Heart left ventricle (tissue), 16 donors: ENCODE measurements at regions not wholly inside any gene's neighbourhood (a gene's known extent, or its start where the extent isn't known, plus 50 kb on each side); places are given as distances from the start of the nearest gene placed in this dataset.
A peak's percentile ranks its signal among the peaks of the same experiment; 100 is the strongest.

Experiments used
- ATAC-seq, 4 donors: fragments of 200-7000 bp; cut with Tn5 transposase; one replicate each; pipeline ENCODE4 v1.9.1; 2020 to 2022; ENCODE audit warnings: moderate library complexity in 4 of 4, mild to moderate bottlenecking in 3 of 4, moderate number of reproducible peaks in 1 of 4
- DNase-seq, 5 donors: peaks; one replicate each; pipeline ENCODE4 v3.0.0-alpha.2; 2020
- H3K27ac ChIP-seq, 12 donors: fragments of 200-600 bp; sonication (generic) in 4 of 12; one replicate each; pipeline versions ENCODE4 v1.5.0 to v1.8.0; 2016 to 2022; ENCODE audit warnings: mild to moderate bottlenecking in 2 of 12
- H3K27me3 ChIP-seq, 9 donors: fragments of 200-600 bp; sonication (generic) in 2 of 9; one replicate each; pipeline versions ENCODE4 v1.5.1 to v1.8.0; 2016 to 2022; ENCODE audit warnings: mild to moderate bottlenecking in 3 of 9
- H3K36me3 ChIP-seq, 9 donors: fragments of 200-600 bp; sonication (generic) in 2 of 9; one replicate each; pipeline versions ENCODE4 v1.5.0 to v1.8.0; 2018 to 2022; ENCODE audit warnings: mild to moderate bottlenecking in 2 of 9
- H3K4me1 ChIP-seq, 12 donors: fragments of 200-600 bp; sonication (generic) in 4 of 12; one replicate each; pipeline versions ENCODE4 v1.5.0 to v1.8.0; 2016 to 2022; ENCODE audit warnings: mild to moderate bottlenecking in 3 of 12
- H3K4me3 ChIP-seq, 12 donors: fragments of 200-600 bp; sonication (generic) in 4 of 12; one replicate each; pipeline versions ENCODE4 v1.5.0 to v1.8.0; 2017 to 2022; ENCODE audit warnings: mild to moderate bottlenecking in 9 of 12, moderate library complexity in 4 of 12
- H3K9me3 ChIP-seq, 12 donors: fragments of 200-600 bp; sonication (generic) in 4 of 12; one replicate each; pipeline versions ENCODE4 v1.5.0 to v1.8.0; 2016 to 2022; ENCODE audit warnings: mild to moderate bottlenecking in 1 of 12
- POLR2A ChIP-seq, 2 donors: fragments of 450-650 bp; IDR thresholded peaks; one replicate each; pipeline ENCODE4 v1.6.1; 2017; ENCODE audit warnings: antibody characterized with exemption in 2 of 2, mild to moderate bottlenecking in 2 of 2, moderate library complexity in 2 of 2
- WGBS, 4 donors: extraction: QIAGEN DNeasy Blood & Tissue Kit in 2 of 4; methylation state at CpG; one replicate each; pipeline versions ENCODE4 v1.1.5 to v1.1.7; 2013 to 2018; 5-methylcytosine and 5-hydroxymethylcytosine counted together
- intact Hi-C, 10 donors: fragments of 100-400 bp; cut with DNase I; formaldehyde crosslinking; loops; one replicate each; pipeline versions ENCODE4 v1.11.1 to v1.14.2; 2022
- TF ChIP-seq, protein P1 (sequence below), 12 donors: fragments of 200-600 bp; sonication (generic) in 4 of 12; IDR thresholded peaks; one replicate each; pipeline versions ENCODE4 v1.5.0 to v1.8.0; 2018 to 2022; ENCODE audit warnings: antibody characterized with exemption in 12 of 12, mild to moderate bottlenecking in 5 of 12
- donor health status: ischemic (EF 13 %, LVEDD 7.1; RV severe dilation, severe dysfunction).
- donor health status: healthy with polysubstance abuse.
- donor health status: DM: no; HTN: yes; CAD: no.
- donor health status: DM: no; HTN: no; CAD: no.
- donor health status: ischemic (EF 25% LVEDD 6.9; RV normal size, moderate dysfunction).
- donor health status: ischemic (EF 25% LVEDD 5.7; RV mildly dilated, moderate dysfunction).
- donor health status: healthy.
- donor health status: DM: yes; HTN: yes; CAD: no.
- donor health status: ischemic (EF 35%, LVEDD 5.7; RV mildly dilated, moderate dysfunction).
- donor health status: nonischemic (EF 11% LVEDD 7.7; RV severe dilation, severe dysfunction).
- donor health status: DM: yes; HTN: yes; CAD: no.
- donor health status: PGD.
- donor health status: ischemic (EF 29% LVEDD 5.4; RV normal size, mild dysfunction).
- donor health status: nonischemic (EF 23%, LVEDD 6.1; RV moderate dilation, normal function).

DNA sequence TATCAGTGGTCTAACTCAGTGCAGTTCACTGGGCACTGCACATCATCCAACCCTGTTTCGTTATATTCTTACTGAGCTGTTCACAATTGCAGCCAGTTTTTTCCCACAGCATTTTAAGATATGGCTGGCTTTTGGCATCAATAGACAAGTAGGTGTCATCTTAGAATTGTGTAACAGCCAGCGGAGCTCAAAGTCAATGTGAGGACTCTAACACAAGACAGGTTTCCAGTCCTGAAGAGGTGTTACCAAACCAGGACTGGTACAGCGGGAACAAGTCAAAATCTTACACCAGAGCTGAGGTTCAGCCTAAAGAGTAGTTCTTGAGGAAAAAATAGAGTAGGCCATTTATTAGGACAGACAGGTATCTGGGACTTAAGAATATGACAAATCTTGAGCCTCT, 313.3 kb downstream of the SEC16B start:
- no peak overlapping the region for H3K4me3 ChIP-seq
- peaks cover 0 to 4% (median 0%) of the 10 kb centered on the region in 9 donors for H3K27me3 ChIP-seq
- no peak for TF ChIP-seq POLR2A (IDR thresholded peaks at IDR 0.05)
- TF ChIP-seq, protein P1, sequence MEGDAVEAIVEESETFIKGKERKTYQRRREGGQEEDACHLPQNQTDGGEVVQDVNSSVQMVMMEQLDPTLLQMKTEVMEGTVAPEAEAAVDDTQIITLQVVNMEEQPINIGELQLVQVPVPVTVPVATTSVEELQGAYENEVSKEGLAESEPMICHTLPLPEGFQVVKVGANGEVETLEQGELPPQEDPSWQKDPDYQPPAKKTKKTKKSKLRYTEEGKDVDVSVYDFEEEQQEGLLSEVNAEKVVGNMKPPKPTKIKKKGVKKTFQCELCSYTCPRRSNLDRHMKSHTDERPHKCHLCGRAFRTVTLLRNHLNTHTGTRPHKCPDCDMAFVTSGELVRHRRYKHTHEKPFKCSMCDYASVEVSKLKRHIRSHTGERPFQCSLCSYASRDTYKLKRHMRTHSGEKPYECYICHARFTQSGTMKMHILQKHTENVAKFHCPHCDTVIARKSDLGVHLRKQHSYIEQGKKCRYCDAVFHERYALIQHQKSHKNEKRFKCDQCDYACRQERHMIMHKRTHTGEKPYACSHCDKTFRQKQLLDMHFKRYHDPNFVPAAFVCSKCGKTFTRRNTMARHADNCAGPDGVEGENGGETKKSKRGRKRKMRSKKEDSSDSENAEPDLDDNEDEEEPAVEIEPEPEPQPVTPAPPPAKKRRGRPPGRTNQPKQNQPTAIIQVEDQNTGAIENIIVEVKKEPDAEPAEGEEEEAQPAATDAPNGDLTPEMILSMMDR (IDR thresholded peaks at IDR 0.05) = no peak
- ATAC-seq (no peak), DNase-seq (no peak)
- 83 to 91% (median 89%) methylated on average over 3 of the region's 3 CpGs for WGBS, 4 donors
- H3K27ac ChIP-seq = no peak overlapping the region
- peaks cover 0 to 7% (median 0%) of the 10 kb centered on the region in 12 donors for H3K9me3 ChIP-seq
- H3K4me1 ChIP-seq = peaks cover 0 to under 1% (median 0%) of the 10 kb centered on the region in 12 donors
- intact Hi-C loops = no loop called here
- no peaks in the 10 kb centered on the region for H3K36me3 ChIP-seq

DNA sequence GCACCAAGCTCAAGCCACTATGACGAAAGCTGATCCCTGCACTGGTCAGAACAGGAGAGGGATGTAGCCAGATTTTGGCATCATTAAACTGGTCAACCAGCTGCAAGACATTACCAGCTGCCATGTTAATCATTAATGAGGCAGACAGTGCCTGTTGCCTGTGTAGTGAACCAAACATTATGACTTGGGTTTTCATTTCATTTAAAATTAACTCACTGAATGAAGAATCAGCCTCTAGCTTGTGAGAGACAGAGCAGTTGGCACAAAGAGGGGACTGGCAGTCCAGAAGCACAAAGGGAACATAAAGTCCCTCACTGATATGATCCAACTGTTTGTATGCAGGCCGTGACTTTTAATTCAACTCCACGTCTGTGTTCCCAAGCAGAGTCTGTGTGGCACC, 318.9 kb downstream of the SEC16B start:
- intact Hi-C loops = no loop called here
- Histone ChIP-seq H3K36me3 (no peaks in the 10 kb centered on the region), H3K9me3 (no peaks in the 10 kb centered on the region), H3K4me1 (peaks cover 0 to 9% (median 0%) of the 10 kb centered on the region in 12 donors), H3K27ac (peak overlapping the region in 1 of 12 donors; percentile 4), H3K4me3 (no peak overlapping the region), H3K27me3 (peaks cover 0 to 4% (median 0%) of the 10 kb centered on the region in 9 donors)
- 47 to 80% (median 53%) methylated on average over 3 of the region's 3 CpGs for WGBS, 4 donors
- TF ChIP-seq, protein P1 (IDR thresholded peaks at IDR 0.05) = no peak
- TF ChIP-seq POLR2A (IDR thresholded peaks at IDR 0.05) = no peak
- ATAC-seq = peak; percentile 80 to 97 (median 94)
- DNase-seq = peak in 2 of 5 donors; percentile 29 to 33

DNA sequence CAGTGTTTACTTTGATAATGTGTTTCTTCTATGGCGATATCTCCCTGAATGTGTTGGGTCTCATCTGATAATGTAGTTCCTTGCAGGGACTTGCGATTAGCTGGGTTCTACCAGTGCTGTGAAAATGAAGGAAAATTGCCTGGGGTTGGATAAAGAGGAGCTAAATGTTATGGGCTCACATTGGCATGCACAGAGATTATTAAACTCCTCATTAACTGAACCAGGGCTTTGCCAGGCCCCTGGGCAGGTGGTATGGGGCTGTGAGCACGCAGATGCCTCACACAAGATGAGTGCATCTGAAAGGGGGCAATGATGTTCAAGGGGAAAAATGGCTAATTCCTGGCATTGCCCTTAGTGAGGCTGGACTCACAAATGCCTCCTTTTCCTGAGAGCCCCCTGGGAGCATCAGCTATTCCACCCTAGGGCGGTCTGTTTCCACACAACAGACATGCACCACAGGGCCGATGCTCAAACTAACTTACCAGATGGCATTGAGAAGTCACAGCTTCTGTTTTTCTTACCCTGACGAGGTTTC, 321.1 kb downstream of the SEC16B start:
- ATAC-seq (no peak), DNase-seq (no peak)
- Histone ChIP-seq H3K4me3 (no peak overlapping the region), H3K27ac (no peak overlapping the region), H3K9me3 (no peaks in the 10 kb centered on the region), H3K36me3 (no peaks in the 10 kb centered on the region), H3K27me3 (no peaks in the 10 kb centered on the region), H3K4me1 (peaks cover 0 to 9% (median 0%) of the 10 kb centered on the region in 12 donors)
- TF ChIP-seq, protein P1 (IDR thresholded peaks at IDR 0.05) = no peak
- TF ChIP-seq POLR2A (IDR thresholded peaks at IDR 0.05) = no peak
- intact Hi-C loops = no loop called here
- WGBS, 4 donors = 72 to 85% (median 77%) methylated on average over 6 of the region's 6 CpGs

DNA sequence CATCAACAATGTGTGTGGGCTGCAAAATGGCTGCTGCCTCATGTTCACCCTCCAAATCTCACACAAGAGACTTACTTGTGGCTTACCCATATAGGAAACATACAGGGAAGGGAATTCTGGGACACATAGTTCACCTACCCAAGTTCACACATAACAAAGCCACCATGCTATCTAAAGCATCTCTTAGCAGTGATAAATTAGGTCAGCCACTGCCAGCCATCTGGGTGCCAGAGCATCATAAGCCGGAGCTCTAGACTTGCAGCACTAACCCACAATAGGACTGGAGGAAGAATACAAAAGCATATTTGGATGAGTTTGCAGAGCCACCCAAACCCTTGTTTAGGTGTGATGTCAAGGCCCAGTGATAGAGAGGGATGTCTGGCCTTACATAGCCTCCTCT, 321.7 kb downstream of the SEC16B start:
- DNase-seq (no peak), ATAC-seq (no peak)
- TF ChIP-seq POLR2A (IDR thresholded peaks at IDR 0.05) = no peak
- TF ChIP-seq, protein P1 (IDR thresholded peaks at IDR 0.05) = no peak
- H3K9me3 ChIP-seq = no peaks in the 10 kb centered on the region
- H3K4me1 ChIP-seq = peaks cover 0 to 9% (median 0%) of the 10 kb centered on the region in 12 donors
- no peaks in the 10 kb centered on the region for H3K36me3 ChIP-seq
- no peaks in the 10 kb centered on the region for H3K27me3 ChIP-seq
- intact Hi-C loops = no loop called here
- H3K27ac ChIP-seq = no peak overlapping the region
- WGBS, 4 donors = 85 to 92% (median 88%) methylated on average over 1 of the region's 1 CpG
- H3K4me3 ChIP-seq = no peak overlapping the region
